ENCODE measurements at regions not wholly inside any gene's neighbourhood (a gene's known extent, or its start where the extent isn't known, plus 50 kb on each side); places are given as distances from the start of the nearest gene placed in this dataset.

- TF ChIP-seq CTCF (IDR thresholded peaks at IDR 0.05) = no peak
- no peak for TF ChIP-seq EZH2 (IDR thresholded peaks at IDR 0.05; ENCODE audit: borderline replicate concordance, insufficient read depth, low read depth, low read length, poor library complexity, severe bottlenecking)
Observed at GRCh38 chr4:127304356-127304755, 328.4 kb upstream of the INTU start.

Measured in B cell (primary cell).